SK-N-MC (cell line): ENCODE measurements at regions not wholly inside any gene's neighbourhood (a gene's known extent, or its start where the extent isn't known, plus 50 kb on each side); places are given as distances from the start of the nearest gene placed in this dataset.

ENCODE experiments used
- EZH2 ChIP-seq: fragments of 200-600 bp; sonication (generic); IDR thresholded peaks from one replicate; pipeline ENCODE4 v1.6.1; 2017; ENCODE audit warnings: antibody characterized with exemption
- FOXP2 ChIP-seq: optimal IDR thresholded peaks from 2 replicates; pipeline ENCODE3; 2011; ENCODE audit warnings: mild to moderate bottlenecking, moderate library complexity; ENCODE audit not compliant: insufficient read depth; ENCODE audit errors: extremely low read length, control extremely low read depth
- POLR2AphosphoS5 ChIP-seq: IDR thresholded peaks from 2 replicates; pipeline ENCODE4 v1.6.1; 2012; ENCODE audit warnings: mild to moderate bottlenecking, low read depth, low read length, borderline replicate concordance

DNA sequence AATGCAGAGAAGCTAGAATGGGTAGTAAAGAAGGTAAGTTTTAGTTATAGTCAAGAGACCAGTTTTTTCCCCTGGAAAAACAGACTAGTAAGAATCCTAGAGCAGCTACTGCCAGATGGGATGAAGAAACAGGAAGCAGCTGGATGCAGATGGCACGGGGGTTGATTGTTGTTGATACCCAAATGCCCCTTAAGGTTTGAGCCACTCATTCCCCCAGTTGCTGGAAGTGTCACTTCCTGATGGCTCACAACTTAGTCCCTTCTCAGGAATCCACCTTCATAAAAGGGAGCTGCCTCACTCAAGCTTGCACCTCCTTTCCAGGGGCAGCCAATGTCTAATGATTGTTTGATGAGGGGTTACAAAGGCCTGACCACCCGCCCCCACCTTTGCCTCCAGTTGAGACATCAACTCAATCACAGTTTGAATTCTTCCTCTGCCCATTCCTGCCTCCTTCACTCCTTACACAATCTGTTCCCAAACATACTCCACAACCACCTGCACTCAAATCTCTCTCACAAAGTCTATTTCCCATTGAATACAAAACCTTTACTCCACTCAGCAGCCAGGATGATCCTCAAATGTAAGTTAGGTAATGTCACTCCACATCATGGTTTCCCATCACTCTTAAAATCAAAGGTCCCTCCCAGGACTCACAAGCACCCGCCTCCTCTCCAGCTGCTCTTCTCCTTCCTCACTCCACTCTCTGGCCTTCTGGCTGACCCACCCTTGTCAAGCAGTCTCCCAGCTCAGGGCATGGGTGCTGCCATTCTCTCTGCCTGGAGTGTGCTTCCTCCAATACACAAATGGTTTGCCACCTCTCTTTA is 450.1 kb upstream of the THBS1 start:
- no peak for TF ChIP-seq POLR2AphosphoS5
- TF ChIP-seq EZH2, result no peak
- no peak for TF ChIP-seq FOXP2
